Panc1 (cell line): ENCODE measurements at regions not wholly inside any gene's neighbourhood (a gene's known extent, or its start where the extent isn't known, plus 50 kb on each side); places are given as distances from the start of the nearest gene placed in this dataset.

ENCODE experiments used
- ATAC-seq: fragments of 200-7000 bp; cut with Tn5 transposase; 2 replicates; pipeline ENCODE4 v1.9.1; 2020; ENCODE audit warnings: mild to moderate bottlenecking, moderate library complexity
- BruUV-seq: library from RNA; stranded (reverse); fragments of 400-500 nt; replicated peaks from 2 replicates; lab custom pipeline; 2021; lab: Mats Ljungman, UMichigan
- CTCF ChIA-PET: fragments of 300-600 bp; sonication (Branson Sonifier 250); formaldehyde crosslinking; loops from one replicate; lab custom pipeline; 2022; ENCODE audit warnings: antibody characterized with exemption; lab: Charles Lee
- POLR2A ChIA-PET: fragments of 300-600 bp; sonication (Branson Sonifier 250); formaldehyde crosslinking; loops from one replicate; lab custom pipeline; 2022; ENCODE audit warnings: antibody characterized with exemption; lab: Charles Lee
- DNase-seq: peaks from one replicate; pipeline ENCODE4 v3.0.0-alpha.2; 2010; ENCODE audit warnings: low read depth, low spot score
- H3K27ac ChIP-seq: 2 replicates; pipeline ENCODE4 v1.5.1; 2011; ENCODE audit warnings: mild to moderate bottlenecking, low read length, inconsistent platforms
- H3K27me3 ChIP-seq: fragments of 200-500 bp; sonication (Bioruptor generic); 2 replicates; pipeline ENCODE4 v1.6.0; 2014; ENCODE audit warnings: low read length, inconsistent platforms; ENCODE audit not compliant: control insufficient read depth, insufficient read depth
- H3K36me3 ChIP-seq: fragments of 200-500 bp; sonication (Bioruptor generic); 2 replicates; pipeline ENCODE4 v1.5.1; 2014; ENCODE audit warnings: inconsistent platforms, mild to moderate bottlenecking, low read length, moderate library complexity; ENCODE audit not compliant: control insufficient read depth, insufficient read depth
- H3K4me1 ChIP-seq: 2 replicates; pipeline ENCODE4 v1.5.1; 2011; ENCODE audit warnings: inconsistent platforms, mild to moderate bottlenecking, low read length, moderate library complexity; ENCODE audit not compliant: control insufficient read depth, insufficient read depth
- H3K4me3 ChIP-seq, 2 experiments: 2 replicates each; pipeline ENCODE4 v1.5.1; 2011 to 2012; ENCODE audit warnings: low read depth in 2 of 2, low read length in 2 of 2, mild to moderate bottlenecking in 2 of 2, inconsistent platforms in 1 of 2, moderate library complexity in 1 of 2
- H3K9me3 ChIP-seq: fragments of 200-500 bp; sonication (Bioruptor generic); 2 replicates; pipeline ENCODE4 v1.5.1; 2014; ENCODE audit warnings: low read depth, mild to moderate bottlenecking, inconsistent platforms, low read length, moderate library complexity; ENCODE audit not compliant: control insufficient read depth, insufficient read depth
- POLR2AphosphoS5 ChIP-seq: IDR thresholded peaks from 2 replicates; pipeline ENCODE4 v1.6.1; 2012; ENCODE audit warnings: mild to moderate bottlenecking, low read depth, low read length, moderate library complexity
- SIN3A ChIP-seq: IDR thresholded peaks from 2 replicates; pipeline ENCODE4 v1.6.1; 2012; ENCODE audit warnings: low read depth, mild to moderate bottlenecking, low read length, moderate library complexity, borderline replicate concordance; ENCODE audit not compliant: insufficient read depth
- TCF7L2 ChIP-seq: IDR thresholded peaks from 2 replicates; pipeline ENCODE4 v1.6.1; 2011; ENCODE audit warnings: mild to moderate bottlenecking, low read depth, low read length, inconsistent platforms
- in situ Hi-C: cut with HindIII; loops from 2 replicates; pipeline ENCODE4 v1.10.0; 2016; ENCODE audit warnings: low sequenced_read_pairs, low pct_unique_long_range_greater_than_20kb
- intact Hi-C: fragments of 100-400 bp; cut with micrococcal nuclease; formaldehyde crosslinking; loops from one replicate; pipeline ENCODE4 v1.10.0; 2022; ENCODE audit not compliant: unreplicated experiment
- TF ChIP-seq, protein P1 (sequence below): fragments of 450-650 bp; IDR thresholded peaks from 2 replicates; pipeline ENCODE4 v1.5.1; 2017; ENCODE audit warnings: mild to moderate bottlenecking
- TF ChIP-seq, protein P2 (sequence below), 2 experiments: IDR thresholded peaks; 2 replicates each; pipeline ENCODE4 v1.6.1; 2011 to 2012; ENCODE audit warnings: low read depth in 2 of 2, control low read depth in 1 of 2, low read length in 1 of 2, mild to moderate bottlenecking in 1 of 2, moderate library complexity in 1 of 2; ENCODE audit not compliant: insufficient read depth in 1 of 2

DNA sequence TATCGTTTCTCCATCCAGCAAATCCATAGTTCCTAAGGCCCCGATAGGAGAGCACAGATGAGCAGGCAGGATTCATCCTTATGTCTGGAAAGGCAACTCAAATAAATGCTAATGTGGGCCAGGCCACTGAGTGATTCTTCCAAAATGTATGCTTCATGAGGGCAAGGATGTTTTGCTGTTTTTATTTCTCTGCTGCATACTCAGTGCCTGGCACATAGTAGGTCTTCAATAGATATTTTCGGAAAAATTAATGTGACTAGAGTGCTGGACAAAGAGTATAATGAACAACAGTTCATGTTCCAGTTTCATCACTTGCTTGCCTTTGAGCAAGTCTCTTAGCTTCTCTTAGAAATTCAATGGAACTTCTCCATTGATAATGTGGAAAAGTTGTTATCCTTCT is 357.7 kb downstream of the PRDM2 start:
- no peak for DNase-seq
- POLR2A ChIA-PET = no interaction called here
- intact Hi-C loops (no loop called here), in situ Hi-C loops (no loop called here)
- Histone ChIP-seq H3K36me3 (no peaks in the 10 kb centered on the region), H3K4me1 (no peaks in the 10 kb centered on the region), H3K27ac (no peak overlapping the region), H3K27me3 (no peaks in the 10 kb centered on the region), H3K4me3 (no peak overlapping the region), H3K9me3 (no peaks in the 10 kb centered on the region)
- CTCF ChIA-PET = no interaction called here
- TF ChIP-seq, protein P1, sequence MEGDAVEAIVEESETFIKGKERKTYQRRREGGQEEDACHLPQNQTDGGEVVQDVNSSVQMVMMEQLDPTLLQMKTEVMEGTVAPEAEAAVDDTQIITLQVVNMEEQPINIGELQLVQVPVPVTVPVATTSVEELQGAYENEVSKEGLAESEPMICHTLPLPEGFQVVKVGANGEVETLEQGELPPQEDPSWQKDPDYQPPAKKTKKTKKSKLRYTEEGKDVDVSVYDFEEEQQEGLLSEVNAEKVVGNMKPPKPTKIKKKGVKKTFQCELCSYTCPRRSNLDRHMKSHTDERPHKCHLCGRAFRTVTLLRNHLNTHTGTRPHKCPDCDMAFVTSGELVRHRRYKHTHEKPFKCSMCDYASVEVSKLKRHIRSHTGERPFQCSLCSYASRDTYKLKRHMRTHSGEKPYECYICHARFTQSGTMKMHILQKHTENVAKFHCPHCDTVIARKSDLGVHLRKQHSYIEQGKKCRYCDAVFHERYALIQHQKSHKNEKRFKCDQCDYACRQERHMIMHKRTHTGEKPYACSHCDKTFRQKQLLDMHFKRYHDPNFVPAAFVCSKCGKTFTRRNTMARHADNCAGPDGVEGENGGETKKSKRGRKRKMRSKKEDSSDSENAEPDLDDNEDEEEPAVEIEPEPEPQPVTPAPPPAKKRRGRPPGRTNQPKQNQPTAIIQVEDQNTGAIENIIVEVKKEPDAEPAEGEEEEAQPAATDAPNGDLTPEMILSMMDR = no peak
- no peak for TF ChIP-seq POLR2AphosphoS5
- TF ChIP-seq SIN3A = no peak
- TF ChIP-seq, protein P2, sequence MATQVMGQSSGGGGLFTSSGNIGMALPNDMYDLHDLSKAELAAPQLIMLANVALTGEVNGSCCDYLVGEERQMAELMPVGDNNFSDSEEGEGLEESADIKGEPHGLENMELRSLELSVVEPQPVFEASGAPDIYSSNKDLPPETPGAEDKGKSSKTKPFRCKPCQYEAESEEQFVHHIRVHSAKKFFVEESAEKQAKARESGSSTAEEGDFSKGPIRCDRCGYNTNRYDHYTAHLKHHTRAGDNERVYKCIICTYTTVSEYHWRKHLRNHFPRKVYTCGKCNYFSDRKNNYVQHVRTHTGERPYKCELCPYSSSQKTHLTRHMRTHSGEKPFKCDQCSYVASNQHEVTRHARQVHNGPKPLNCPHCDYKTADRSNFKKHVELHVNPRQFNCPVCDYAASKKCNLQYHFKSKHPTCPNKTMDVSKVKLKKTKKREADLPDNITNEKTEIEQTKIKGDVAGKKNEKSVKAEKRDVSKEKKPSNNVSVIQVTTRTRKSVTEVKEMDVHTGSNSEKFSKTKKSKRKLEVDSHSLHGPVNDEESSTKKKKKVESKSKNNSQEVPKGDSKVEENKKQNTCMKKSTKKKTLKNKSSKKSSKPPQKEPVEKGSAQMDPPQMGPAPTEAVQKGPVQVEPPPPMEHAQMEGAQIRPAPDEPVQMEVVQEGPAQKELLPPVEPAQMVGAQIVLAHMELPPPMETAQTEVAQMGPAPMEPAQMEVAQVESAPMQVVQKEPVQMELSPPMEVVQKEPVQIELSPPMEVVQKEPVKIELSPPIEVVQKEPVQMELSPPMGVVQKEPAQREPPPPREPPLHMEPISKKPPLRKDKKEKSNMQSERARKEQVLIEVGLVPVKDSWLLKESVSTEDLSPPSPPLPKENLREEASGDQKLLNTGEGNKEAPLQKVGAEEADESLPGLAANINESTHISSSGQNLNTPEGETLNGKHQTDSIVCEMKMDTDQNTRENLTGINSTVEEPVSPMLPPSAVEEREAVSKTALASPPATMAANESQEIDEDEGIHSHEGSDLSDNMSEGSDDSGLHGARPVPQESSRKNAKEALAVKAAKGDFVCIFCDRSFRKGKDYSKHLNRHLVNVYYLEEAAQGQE (IDR thresholded peaks at IDR 0.05; ENCODE audit: insufficient read depth in 1 of 2, low read depth in 2 of 2, low read length in 1 of 2) = no peak
- no peak for TF ChIP-seq TCF7L2
- no TSS peak for BruUV-seq
- ATAC-seq = no peak

DNA sequence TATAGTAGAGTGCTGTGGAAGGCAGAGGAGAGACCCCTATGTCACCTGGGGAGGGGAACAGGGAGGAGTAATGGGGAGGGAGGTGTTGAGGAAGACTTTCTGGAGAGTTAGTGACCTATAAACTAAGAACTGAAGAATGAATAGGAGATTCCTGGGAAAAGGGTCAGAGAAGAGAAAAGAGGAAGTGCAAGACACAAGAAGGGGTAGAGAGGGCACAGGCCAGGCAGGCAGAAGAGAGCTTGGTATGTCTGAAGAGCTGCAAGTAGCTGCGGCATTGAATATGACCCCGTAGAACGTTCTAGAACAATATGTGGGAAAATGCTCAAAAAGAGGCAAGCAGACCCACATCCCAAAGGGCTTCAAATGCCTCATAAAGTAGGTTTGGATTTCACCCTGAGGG is 361.2 kb downstream of the PRDM2 start:
- TF ChIP-seq, protein P1 = no peak
- TF ChIP-seq POLR2AphosphoS5 = no peak
- TF ChIP-seq TCF7L2 = no peak
- no peak for TF ChIP-seq SIN3A
- TF ChIP-seq, protein P2 (IDR thresholded peaks at IDR 0.05; ENCODE audit: insufficient read depth in 1 of 2, low read depth in 2 of 2, low read length in 1 of 2) = no peak
- Histone ChIP-seq H3K4me3 (no peak overlapping the region), H3K4me1 (no peaks in the 10 kb centered on the region), H3K36me3 (no peaks in the 10 kb centered on the region), H3K9me3 (no peaks in the 10 kb centered on the region), H3K27ac (no peak overlapping the region), H3K27me3 (no peaks in the 10 kb centered on the region)
- ATAC-seq = no peak
- no peak for DNase-seq
- ChIA-PET POLR2A (no interaction called here), CTCF (no interaction called here)
- in situ Hi-C loops (no loop called here), intact Hi-C loops (no loop called here)
- no TSS peak for BruUV-seq
